GM23248 (cell line): ENCODE measurements at regions not wholly inside any gene's neighbourhood (a gene's known extent, or its start where the extent isn't known, plus 50 kb on each side); places are given as distances from the start of the nearest gene placed in this dataset.

Experiments
- DNase-seq: peaks from one replicate; pipeline ENCODE4 v3.0.0-alpha.2; 2015
- H2AFZ ChIP-seq: fragments of 200-600 bp; sonication (generic); 2 replicates; pipeline ENCODE4 v1.6.1; 2016; ENCODE audit warnings: antibody characterized with exemption
- H3F3A ChIP-seq: fragments of 200-600 bp; sonication (generic); 2 replicates; pipeline ENCODE4 v1.6.1; 2016; ENCODE audit warnings: mild to moderate bottlenecking, antibody characterized with exemption, mixed run types; ENCODE audit not compliant: insufficient read depth
- H3K27ac ChIP-seq: fragments of 200-600 bp; sonication (generic); 2 replicates; pipeline ENCODE4 v1.5.1; 2016; ENCODE audit warnings: mild to moderate bottlenecking
- H3K27me3 ChIP-seq: fragments of 200-600 bp; sonication (generic); replicated peaks from 2 replicates; pipeline ENCODE4 v1.6.1; 2016; ENCODE audit warnings: mild to moderate bottlenecking; ENCODE audit not compliant: insufficient read depth
- H3K36me3 ChIP-seq: fragments of 200-600 bp; sonication (generic); 2 replicates; pipeline ENCODE4 v1.6.1; 2016; ENCODE audit warnings: low read depth, mild to moderate bottlenecking
- H3K4me1 ChIP-seq: fragments of 200-600 bp; sonication (generic); 2 replicates; pipeline ENCODE4 v1.6.1; 2016; ENCODE audit warnings: mild to moderate bottlenecking; ENCODE audit not compliant: insufficient read depth
- H3K4me2 ChIP-seq: fragments of 200-600 bp; sonication (generic); one replicate; pipeline ENCODE4 v1.6.1; 2016; ENCODE audit warnings: mild to moderate bottlenecking; ENCODE audit not compliant: unreplicated experiment
- H3K4me3 ChIP-seq: fragments of 200-600 bp; sonication (generic); 2 replicates; pipeline ENCODE4 v1.5.1; 2016; ENCODE audit warnings: mild to moderate bottlenecking
- H3K79me2 ChIP-seq: fragments of 200-600 bp; sonication (generic); 2 replicates; pipeline ENCODE4 v1.6.1; 2016; ENCODE audit warnings: mild to moderate bottlenecking; ENCODE audit not compliant: insufficient read depth
- H3K9ac ChIP-seq: fragments of 200-600 bp; sonication (generic); 2 replicates; pipeline ENCODE4 v1.6.1; 2016; ENCODE audit warnings: mild to moderate bottlenecking
- H3K9me2 ChIP-seq: fragments of 200-600 bp; sonication (generic); 2 replicates; pipeline ENCODE4 v1.6.1; 2016; ENCODE audit warnings: mixed run types, mild to moderate bottlenecking, moderate library complexity; ENCODE audit not compliant: insufficient read depth
- H3K9me3 ChIP-seq: fragments of 200-600 bp; sonication (generic); one replicate; pipeline ENCODE4 v1.6.1; 2017; ENCODE audit warnings: low read depth
- H4K20me1 ChIP-seq: fragments of 200-600 bp; sonication (generic); 2 replicates; pipeline ENCODE4 v1.6.0; 2016; ENCODE audit not compliant: insufficient read depth
- EZH2 ChIP-seq: fragments of 200-600 bp; sonication (generic); IDR thresholded peaks from 2 replicates; pipeline ENCODE4 v1.6.1; 2018; ENCODE audit warnings: antibody characterized with exemption, mild to moderate bottlenecking; ENCODE audit not compliant: insufficient read depth, poor library complexity, severe bottlenecking
- EZH2phosphoT487 ChIP-seq: fragments of 200-600 bp; sonication (generic); IDR thresholded peaks from 2 replicates; pipeline ENCODE4 v1.6.1; 2018; ENCODE audit warnings: antibody characterized with exemption, moderate library complexity, mild to moderate bottlenecking, low read depth; ENCODE audit not compliant: insufficient read depth
- WGBS, 2 experiments: methylation state at CpG; one replicate each; pipeline ENCODE4 v1.1.6; 2015 to 2017; ENCODE audit warnings: low lambda C conversion rate in 2 of 2, low coverage in 1 of 2; ENCODE audit errors: missing lambda C conversion rate in 2 of 2; 5-methylcytosine and 5-hydroxymethylcytosine counted together
- in situ Hi-C: fragments of 300-500 bp; cut with MboI; formaldehyde crosslinking; loops from 2 replicates; pipeline ENCODE4 v1.15.0; 2020

DNA sequence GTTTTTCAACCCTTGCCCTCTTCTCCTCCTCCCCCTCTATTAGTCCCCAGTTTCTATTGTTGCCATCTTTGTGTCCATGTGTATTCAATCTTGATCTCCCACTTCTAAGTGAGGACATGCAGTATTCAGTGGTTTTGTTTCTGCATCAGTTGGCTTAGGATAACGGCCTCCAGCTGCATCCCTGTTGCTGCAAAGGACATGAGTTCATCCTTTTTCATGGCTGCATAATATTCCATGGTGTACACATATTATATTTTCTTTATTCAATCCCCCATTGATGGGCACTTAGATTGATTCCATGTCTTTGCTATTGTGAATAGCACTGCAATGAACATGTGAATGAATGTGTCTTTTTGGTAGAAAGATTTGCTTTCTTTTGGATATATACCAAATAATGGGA is 190.4 kb upstream of the LYZL1 start:
- no peaks in the 10 kb centered on the region for H3K79me2 ChIP-seq
- H3K4me1 ChIP-seq = no peaks in the 10 kb centered on the region
- no peak overlapping the region for H3K4me2 ChIP-seq
- H3K27me3 ChIP-seq = no peaks in the 10 kb centered on the region; the same call in none of the 2 replicates
- H3K9me2 ChIP-seq = no peaks in the 10 kb centered on the region
- in situ Hi-C loops = no loop called here
- TF ChIP-seq EZH2 (no peak), EZH2phosphoT487 (no peak)
- no peak overlapping the region for H3K9ac ChIP-seq
- H3K4me3 ChIP-seq = no peak overlapping the region
- no peaks in the 10 kb centered on the region for H4K20me1 ChIP-seq
- DNase-seq = no peak
- H3K9me3 ChIP-seq = no peaks in the 10 kb centered on the region
- H3K36me3 ChIP-seq = no peaks in the 10 kb centered on the region
- no peak overlapping the region for H3K27ac ChIP-seq
- H3F3A ChIP-seq = no peaks in the 10 kb centered on the region
- no peak overlapping the region for H2AFZ ChIP-seq
- WGBS, 2 experiments = 0 to 6% methylated on average over 1 of the region's 1 CpG

DNA sequence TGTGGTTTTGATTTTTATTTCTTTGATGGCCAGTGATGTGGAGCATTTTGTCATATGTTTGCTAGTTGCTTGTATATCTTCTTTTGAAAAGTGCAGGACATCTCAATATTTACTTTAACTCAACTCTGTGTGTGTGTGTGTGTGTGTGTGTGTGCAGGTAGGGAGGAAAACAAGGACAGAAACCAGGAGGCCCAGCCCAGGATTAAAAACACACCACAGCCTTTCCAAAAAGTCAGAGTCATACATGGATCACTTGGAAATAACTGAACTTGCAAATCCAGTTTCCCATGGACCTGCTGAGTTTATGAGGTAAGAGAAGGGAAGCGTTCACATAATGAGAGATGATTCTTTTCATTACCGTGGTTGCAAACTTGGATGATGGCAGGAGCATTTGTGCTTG is 189.9 kb upstream of the LYZL1 start:
- no peaks in the 10 kb centered on the region for H3K4me1 ChIP-seq
- in situ Hi-C loops = no loop called here

DNA sequence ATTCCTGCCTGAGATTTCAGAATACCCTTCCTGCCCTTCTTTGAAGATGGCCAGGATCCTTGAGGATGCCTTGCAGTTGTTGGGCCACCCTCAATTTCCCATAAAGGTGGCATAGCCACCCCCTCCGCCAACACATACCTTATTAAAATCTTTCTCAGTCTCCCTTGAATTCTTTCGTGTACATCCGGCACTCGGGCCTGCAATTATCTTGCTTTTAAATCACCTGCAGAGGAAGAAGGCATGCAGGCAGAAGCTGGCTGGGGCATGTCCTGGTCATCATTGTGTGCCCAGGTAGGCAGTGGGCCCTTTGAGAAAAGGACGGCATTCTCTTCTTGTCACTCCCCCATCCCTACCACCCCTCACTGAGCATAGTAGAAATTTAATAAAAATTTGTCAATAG is 189.5 kb upstream of the LYZL1 start:
- Histone ChIP-seq H2AFZ (no peak overlapping the region), H4K20me1 (no peaks in the 10 kb centered on the region), H3K27me3 (peaks cover 4% of the 10 kb centered on the region), H3K36me3 (no peaks in the 10 kb centered on the region), H3F3A (no peaks in the 10 kb centered on the region), H3K4me3 (no peak overlapping the region), H3K79me2 (no peaks in the 10 kb centered on the region), H3K4me1 (no peaks in the 10 kb centered on the region), H3K9me3 (no peaks in the 10 kb centered on the region), H3K9me2 (no peaks in the 10 kb centered on the region), H3K9ac (no peak overlapping the region), H3K4me2 (no peak overlapping the region), H3K27ac (no peak overlapping the region)
- TF ChIP-seq EZH2phosphoT487 (no peak), EZH2 (no peak)
- 32 to 33% methylated on average over 5 of the region's 5 CpGs for whole genome bisulfite sequencing, 2 experiments
- in situ Hi-C loops = no loop called here
- DNase-seq = no peak

More for the DNA sequence above, 189.9 kb upstream of the LYZL1 start:
- H3K9me3 ChIP-seq = no peaks in the 10 kb centered on the region
- no peak overlapping the region for H3K4me3 ChIP-seq
- DNase-seq = no peak
- H3K27me3 ChIP-seq = peaks cover under 1% of the 10 kb centered on the region
- TF ChIP-seq EZH2 (no peak), EZH2phosphoT487 (no peak)
- no peak overlapping the region for H3K4me2 ChIP-seq
- H3F3A ChIP-seq = no peaks in the 10 kb centered on the region
- 8 to 17% methylated on average over 2 of the region's 2 CpGs for WGBS, 2 experiments
- no peak overlapping the region for H2AFZ ChIP-seq
- H4K20me1 ChIP-seq = no peaks in the 10 kb centered on the region
- no peaks in the 10 kb centered on the region for H3K9me2 ChIP-seq
- no peaks in the 10 kb centered on the region for H3K79me2 ChIP-seq
- no peak overlapping the region for H3K27ac ChIP-seq
- no peak overlapping the region for H3K9ac ChIP-seq
- H3K36me3 ChIP-seq = no peaks in the 10 kb centered on the region

DNA sequence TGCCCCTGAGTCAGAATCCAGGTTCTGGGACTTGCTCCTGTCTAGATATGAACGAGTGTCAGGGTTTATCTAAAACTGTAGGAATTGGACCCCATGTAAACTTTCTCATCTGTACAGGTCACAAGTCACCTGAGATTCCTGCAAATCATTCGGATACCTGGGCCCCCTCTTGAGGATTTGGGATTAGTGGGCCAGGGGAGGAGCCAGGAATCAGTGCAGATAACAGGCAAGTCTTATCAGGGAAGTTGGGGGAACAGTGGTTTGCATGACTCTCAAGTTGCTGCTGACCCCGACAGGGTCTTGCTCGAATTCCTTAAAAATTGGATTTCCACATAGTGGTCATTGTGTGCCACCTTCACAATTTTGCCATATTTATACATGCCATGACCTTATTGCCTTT is 188.4 kb upstream of the LYZL1 start:
- Histone ChIP-seq H2AFZ (no peak overlapping the region), H3F3A (no peaks in the 10 kb centered on the region), H3K27ac (no peak overlapping the region), H3K9ac (no peak overlapping the region), H4K20me1 (no peaks in the 10 kb centered on the region), H3K4me1 (peaks cover 3% of the 10 kb centered on the region; the same call in 1 of the 2 replicates), H3K9me2 (no peaks in the 10 kb centered on the region), H3K27me3 (peaks cover 4% of the 10 kb centered on the region), H3K36me3 (no peaks in the 10 kb centered on the region), H3K9me3 (no peaks in the 10 kb centered on the region), H3K4me2 (no peak overlapping the region), H3K79me2 (no peaks in the 10 kb centered on the region), H3K4me3 (no peak overlapping the region)
- in situ Hi-C loops = no loop called here
- 7 to 15% methylated on average over 4 of the region's 4 CpGs for WGBS, 2 experiments
- TF ChIP-seq EZH2phosphoT487 (no peak), EZH2 (no peak)
- DNase-seq = no peak

DNA sequence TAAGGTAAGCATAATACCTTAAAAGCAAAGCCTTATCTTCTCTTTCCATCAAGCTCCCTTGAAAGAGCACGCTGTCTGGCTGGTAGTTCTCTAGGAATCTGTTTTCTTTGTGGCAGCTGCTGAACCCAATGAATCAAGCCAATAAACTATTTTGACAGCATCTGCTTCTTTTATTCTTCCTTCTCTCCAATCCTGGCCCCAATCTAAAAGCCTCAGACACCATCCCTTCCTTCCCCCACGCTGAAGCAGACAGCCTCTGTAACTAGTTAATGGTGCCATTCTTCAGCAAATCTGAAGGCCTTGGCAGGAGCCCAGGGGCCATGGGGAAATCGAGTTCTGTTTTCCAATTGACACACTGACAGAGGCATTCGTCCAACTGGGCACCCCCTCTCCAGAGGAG is 186.6 kb upstream of the LYZL1 start:
- no peaks in the 10 kb centered on the region for H4K20me1 ChIP-seq
- WGBS, 2 experiments = 6 to 7% methylated on average over 4 of the region's 4 CpGs
- no peak overlapping the region for H3K4me3 ChIP-seq
- TF ChIP-seq EZH2 (no peak), EZH2phosphoT487 (no peak)
- no peaks in the 10 kb centered on the region for H3K9me3 ChIP-seq
- H3K4me2 ChIP-seq = no peak overlapping the region
- H3K27ac ChIP-seq = no peak overlapping the region
- no peak overlapping the region for H2AFZ ChIP-seq
- H3K4me1 ChIP-seq = peaks cover 7% of the 10 kb centered on the region
- no peaks in the 10 kb centered on the region for H3K9me2 ChIP-seq
- no peaks in the 10 kb centered on the region for H3K36me3 ChIP-seq
- no peak overlapping the region for H3K9ac ChIP-seq
- H3K27me3 ChIP-seq = peaks cover 4% of the 10 kb centered on the region
- no peak for DNase-seq
- no peaks in the 10 kb centered on the region for H3F3A ChIP-seq
- no peaks in the 10 kb centered on the region for H3K79me2 ChIP-seq
- in situ Hi-C loops = no loop called here
